Memory B cell (primary cell): ENCODE measurements at regions not wholly inside any gene's neighbourhood (a gene's known extent, or its start where the extent isn't known, plus 50 kb on each side); places are given as distances from the start of the nearest gene placed in this dataset.

Source experiments
- ATAC-seq: fragments of 150-1000 bp; cut with Tn5 transposase; 2 replicates; pipeline ENCODE4 v1.10.0; 2021; ENCODE audit warnings: low read depth, mild to moderate bottlenecking, moderate library complexity
- DNase-seq, 2 donors: peaks; one replicate each; pipeline ENCODE4 v3.0.0; 2022; ENCODE audit warnings: low spot score in 2 of 2
- H3K27ac Mint-ChIP-seq: one replicate; pipeline ENCODE4 v1.8.0; 2022; ENCODE audit warnings: mild to moderate bottlenecking, moderate library complexity, mixed read lengths
- H3K27me3 Mint-ChIP-seq: one replicate; pipeline ENCODE4 v1.8.0; 2022; ENCODE audit warnings: mixed read lengths
- H3K36me3 Mint-ChIP-seq: one replicate; pipeline ENCODE4 v1.8.0; 2022; ENCODE audit warnings: mild to moderate bottlenecking, mixed read lengths
- H3K4me1 Mint-ChIP-seq: one replicate; pipeline ENCODE4 v1.8.0; 2022; ENCODE audit warnings: mixed read lengths
- H3K4me3 Mint-ChIP-seq: one replicate; pipeline ENCODE4 v1.8.0; 2022; ENCODE audit warnings: mild to moderate bottlenecking, moderate library complexity, mixed read lengths
- H3K9me3 Mint-ChIP-seq: one replicate; pipeline ENCODE4 v1.8.0; 2022; ENCODE audit warnings: mixed read lengths

GRCh38 chr2:128623776-128624761, 305.4 kb upstream of the HS6ST1 start:
- Mint-ChIP-seq H3K9me3 (no peaks in the 10 kb centered on the region), H3K27ac (no peak overlapping the region), H3K27me3 (peaks cover 2% of the 10 kb centered on the region), H3K4me1 (peaks cover 3% of the 10 kb centered on the region), H3K4me3 (no peak overlapping the region), H3K36me3 (no peaks in the 10 kb centered on the region)
- ATAC-seq (no peak), DNase-seq (no peak)

GRCh38 chr2:128624956-128625355, 306.3 kb upstream of the HS6ST1 start:
- ATAC-seq, result no peak
- Mint-ChIP-seq H3K36me3 (no peaks in the 10 kb centered on the region), H3K9me3 (no peaks in the 10 kb centered on the region), H3K4me1 (peaks cover 3% of the 10 kb centered on the region), H3K4me3 (no peak overlapping the region), H3K27me3 (peaks cover 2% of the 10 kb centered on the region), H3K27ac (no peak overlapping the region)
- DNase-seq, result no peak

- DNase-seq (no peak), ATAC-seq (no peak)
- Mint-ChIP-seq H3K27ac (no peak overlapping the region), H3K36me3 (no peaks in the 10 kb centered on the region), H3K4me1 (peaks cover 3% of the 10 kb centered on the region), H3K4me3 (no peak overlapping the region), H3K27me3 (peaks cover 2% of the 10 kb centered on the region), H3K9me3 (no peaks in the 10 kb centered on the region)
Measured at GRCh38 chr2:128625421-128625820, 306.8 kb upstream of the HS6ST1 start.

- ATAC-seq (no peak), DNase-seq (no peak)
- Mint-ChIP-seq H3K27ac (no peak overlapping the region), H3K27me3 (peaks cover 2% of the 10 kb centered on the region), H3K4me3 (no peak overlapping the region), H3K4me1 (peaks cover 3% of the 10 kb centered on the region), H3K9me3 (no peaks in the 10 kb centered on the region), H3K36me3 (no peaks in the 10 kb centered on the region)
Measured at GRCh38 chr2:128625963-128626759, 307.5 kb upstream of the HS6ST1 start.

GRCh38 chr2:128626760-128627511, 308.3 kb upstream of the HS6ST1 start:
- Mint-ChIP-seq H3K27me3 (peaks cover 3% of the 10 kb centered on the region), H3K27ac (no peak overlapping the region), H3K36me3 (no peaks in the 10 kb centered on the region), H3K4me3 (no peak overlapping the region), H3K9me3 (no peaks in the 10 kb centered on the region), H3K4me1 (peaks cover 3% of the 10 kb centered on the region)
- DNase-seq, result no peak
- ATAC-seq, result no peak

DNA sequence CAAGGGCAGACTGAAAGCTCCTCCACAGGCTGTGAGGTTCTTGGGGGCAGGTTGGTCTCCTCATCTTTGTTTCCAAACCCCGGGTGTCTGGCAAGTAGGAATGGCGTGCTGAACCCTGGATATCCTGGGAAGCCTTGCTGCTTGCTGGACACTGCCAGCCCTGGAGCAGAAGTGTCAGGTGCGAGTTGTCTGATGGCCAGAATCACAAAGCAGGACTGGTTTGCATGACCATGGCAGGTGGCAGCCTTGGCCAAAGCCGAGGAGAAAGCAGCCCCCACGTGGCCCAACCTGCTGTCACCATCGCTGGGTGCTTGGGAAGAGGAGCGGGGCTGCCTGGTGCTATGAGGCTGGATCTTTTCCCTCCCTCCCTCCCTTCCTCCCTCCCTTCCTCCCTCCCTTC, 309.5 kb upstream of the HS6ST1 start:
- no peak overlapping the region for H3K27ac Mint-ChIP-seq
- no peak for ATAC-seq
- H3K27me3 Mint-ChIP-seq, result peaks cover 4% of the 10 kb centered on the region
- DNase-seq, result no peak
- no peaks in the 10 kb centered on the region for H3K9me3 Mint-ChIP-seq
- no peaks in the 10 kb centered on the region for H3K36me3 Mint-ChIP-seq
- H3K4me1 Mint-ChIP-seq, result peaks cover 3% of the 10 kb centered on the region
- no peak overlapping the region for H3K4me3 Mint-ChIP-seq

- no peak overlapping the region for H3K4me3 Mint-ChIP-seq
- no peaks in the 10 kb centered on the region for H3K36me3 Mint-ChIP-seq
- no peak overlapping the region for H3K27ac Mint-ChIP-seq
- H3K4me1 Mint-ChIP-seq, result peaks cover 3% of the 10 kb centered on the region
- no peaks in the 10 kb centered on the region for H3K9me3 Mint-ChIP-seq
- H3K27me3 Mint-ChIP-seq, result peaks cover 4% of the 10 kb centered on the region
- ATAC-seq (no peak), DNase-seq (no peak)
Measured at GRCh38 chr2:128628996-128629395, 310.3 kb upstream of the HS6ST1 start.

- no peak overlapping the region for H3K27ac Mint-ChIP-seq
- H3K4me1 Mint-ChIP-seq, result no peaks in the 10 kb centered on the region
- H3K27me3 Mint-ChIP-seq, result peaks cover 3% of the 10 kb centered on the region
- DNase-seq (no peak), ATAC-seq (no peak)
- no peaks in the 10 kb centered on the region for H3K36me3 Mint-ChIP-seq
- no peaks in the 10 kb centered on the region for H3K9me3 Mint-ChIP-seq
- no peak overlapping the region for H3K4me3 Mint-ChIP-seq
Measured at GRCh38 chr2:128630974-128631697, 312.5 kb upstream of the HS6ST1 start.

DNA sequence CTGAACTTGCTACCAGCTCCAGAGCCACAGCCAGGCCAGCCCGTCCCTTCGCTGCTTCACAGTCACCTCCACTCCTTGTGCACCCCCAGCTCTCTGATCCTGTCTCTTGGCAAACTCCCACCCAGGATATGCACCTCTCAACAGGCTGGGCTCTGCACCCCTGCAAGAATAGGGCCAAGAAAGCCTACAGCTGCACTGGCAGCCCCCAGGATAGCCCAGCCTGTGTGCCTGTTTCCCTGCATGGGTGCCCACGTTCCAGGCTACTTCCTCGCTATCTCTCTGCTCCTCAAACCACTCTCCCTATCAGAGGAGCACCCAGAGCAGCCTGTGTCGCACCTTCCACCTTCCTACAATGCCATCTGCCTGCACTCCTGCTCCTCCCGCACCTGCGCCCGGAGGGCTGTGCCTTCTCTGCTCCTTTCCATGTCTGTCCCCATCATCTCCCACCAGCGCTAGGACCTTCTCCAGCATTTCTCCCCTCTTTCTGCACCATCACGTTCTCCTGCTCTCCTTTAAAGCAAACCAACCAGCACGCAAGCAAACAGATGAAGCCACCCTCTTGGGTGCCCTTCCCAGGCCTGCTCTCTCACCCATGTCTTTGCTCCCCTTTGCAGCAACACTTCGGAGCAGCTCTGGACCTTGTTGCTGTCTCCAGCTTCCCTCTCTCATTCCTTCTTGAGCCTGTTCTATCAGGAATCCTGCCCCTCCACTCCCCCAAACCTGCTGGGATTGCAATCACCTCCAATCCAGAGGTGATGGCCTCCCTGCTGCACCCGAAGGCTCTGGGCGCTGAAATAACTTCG, 313.2 kb upstream of the HS6ST1 start:
- no peak overlapping the region for H3K27ac Mint-ChIP-seq
- H3K27me3 Mint-ChIP-seq, result peaks cover 5% of the 10 kb centered on the region
- H3K36me3 Mint-ChIP-seq, result no peaks in the 10 kb centered on the region
- no peak overlapping the region for H3K4me3 Mint-ChIP-seq
- no peak for DNase-seq
- no peak for ATAC-seq
- no peaks in the 10 kb centered on the region for H3K9me3 Mint-ChIP-seq
- no peaks in the 10 kb centered on the region for H3K4me1 Mint-ChIP-seq

GRCh38 chr2:128632501-128632800, 313.8 kb upstream of the HS6ST1 start:
- DNase-seq, result no peak
- Mint-ChIP-seq H3K36me3 (no peaks in the 10 kb centered on the region), H3K27me3 (peaks cover 5% of the 10 kb centered on the region), H3K4me3 (no peak overlapping the region), H3K4me1 (no peaks in the 10 kb centered on the region), H3K9me3 (no peaks in the 10 kb centered on the region), H3K27ac (no peak overlapping the region)
- ATAC-seq, result no peak

DNA sequence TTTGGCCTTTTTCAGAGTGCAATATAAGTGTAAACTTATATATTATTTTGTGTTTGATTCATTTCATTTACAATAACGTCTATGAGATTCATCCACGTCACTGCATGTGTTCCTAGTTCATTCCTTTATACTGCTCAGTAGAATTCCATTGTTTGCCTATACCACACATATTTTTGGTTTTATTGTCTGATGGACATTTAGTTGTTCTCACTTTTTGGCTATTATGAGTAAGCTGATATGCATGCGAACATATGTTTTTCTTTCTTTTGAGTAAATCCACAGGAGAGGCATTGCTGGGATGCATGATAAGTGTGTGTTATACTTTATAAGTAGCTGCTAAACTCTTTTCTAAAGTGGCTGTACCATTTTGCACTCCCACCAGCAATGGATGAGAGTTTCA, 314.8 kb upstream of the HS6ST1 start:
- Mint-ChIP-seq H3K36me3 (no peaks in the 10 kb centered on the region), H3K9me3 (no peaks in the 10 kb centered on the region), H3K27ac (no peak overlapping the region), H3K4me1 (no peaks in the 10 kb centered on the region), H3K4me3 (no peak overlapping the region), H3K27me3 (peaks cover 7% of the 10 kb centered on the region)
- no peak for DNase-seq
- ATAC-seq, result no peak

DNA sequence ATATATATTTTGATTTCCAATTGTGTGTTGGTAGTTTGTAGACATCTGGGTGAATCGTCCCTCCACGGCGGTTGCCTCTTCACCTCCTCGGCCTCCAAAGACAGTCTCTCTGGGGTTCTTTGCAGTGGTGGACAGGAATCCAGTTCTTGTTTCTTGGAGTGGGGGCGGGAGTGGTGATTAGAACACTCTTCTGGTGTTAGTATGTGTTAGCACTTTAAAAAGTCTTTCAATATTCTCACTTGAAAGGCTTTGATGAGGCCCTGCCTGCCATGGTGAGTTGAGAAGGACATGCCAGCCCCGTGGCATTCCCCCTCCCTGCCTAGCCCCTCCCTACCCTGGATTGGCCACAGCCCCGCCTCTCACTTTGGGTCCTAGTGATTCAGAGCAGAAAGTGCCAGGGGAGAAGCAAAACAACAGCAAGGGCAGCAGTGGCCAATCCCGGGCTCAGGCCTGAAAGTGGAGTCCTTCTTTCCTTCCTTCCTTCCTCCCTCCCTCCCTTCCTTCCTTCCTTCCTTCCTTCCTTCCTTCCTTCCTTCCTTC, 316.8 kb upstream of the HS6ST1 start:
- H3K27ac Mint-ChIP-seq, result no peak overlapping the region
- no peaks in the 10 kb centered on the region for H3K36me3 Mint-ChIP-seq
- peaks cover 7% of the 10 kb centered on the region for H3K27me3 Mint-ChIP-seq
- no peak for ATAC-seq
- no peaks in the 10 kb centered on the region for H3K4me1 Mint-ChIP-seq
- no peaks in the 10 kb centered on the region for H3K9me3 Mint-ChIP-seq
- H3K4me3 Mint-ChIP-seq, result no peak overlapping the region
- DNase-seq, result no peak

DNA sequence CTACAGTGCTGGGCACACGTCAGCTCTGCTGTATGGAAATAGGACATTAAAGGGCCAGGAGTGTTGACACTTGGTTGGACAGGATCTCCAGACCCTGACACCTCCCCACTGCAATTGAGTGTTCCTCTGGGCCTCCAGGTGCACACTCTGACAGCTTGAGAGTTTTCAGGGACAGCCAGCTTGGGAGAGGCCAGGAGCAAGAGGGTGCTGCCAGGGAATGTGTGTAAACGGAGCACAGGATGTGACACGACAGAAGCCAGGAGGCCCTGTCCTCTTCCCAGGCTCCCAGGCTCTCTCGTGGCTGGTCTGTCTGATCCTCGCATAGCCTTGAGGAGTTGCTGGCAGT, 318.1 kb upstream of the HS6ST1 start:
- Mint-ChIP-seq H3K9me3 (no peaks in the 10 kb centered on the region), H3K27ac (no peak overlapping the region), H3K4me1 (no peaks in the 10 kb centered on the region), H3K4me3 (no peak overlapping the region), H3K36me3 (no peaks in the 10 kb centered on the region), H3K27me3 (peaks cover 7% of the 10 kb centered on the region)
- DNase-seq (no peak), ATAC-seq (no peak)
